ENCODE measurements at regions not wholly inside any gene's neighbourhood (a gene's known extent, or its start where the extent isn't known, plus 50 kb on each side); places are given as distances from the start of the nearest gene placed in this dataset.

GRCh38 chr22:26922806-26923205 lies 265.4 kb downstream of the MIAT start:
- Histone ChIP-seq H3K79me1 (ENCODE audit: insufficient read depth, low read depth, low read length, poor library complexity, severe bottlenecking) (no peaks in the 10 kb centered on the region), H3K4ac (ENCODE audit: low read depth, low read length) (no peak overlapping the region)
- peaks cover 36% of the 10 kb centered on the region for H3K27me3 Mint-ChIP-seq (ENCODE audit: low read depth)

More at GRCh38 chr22:26922806-26923205, 265.4 kb downstream of the MIAT start:
- H3K27ac ChIP-seq (ENCODE audit: insufficient read length, low read depth, low read length): no peak overlapping the region
- no peak overlapping the region for H3K23ac ChIP-seq (ENCODE audit: insufficient read length, low read depth, low read length)
- no peaks in the 10 kb centered on the region for H3K27me3 ChIP-seq (ENCODE audit: insufficient read depth, low read length)
- no peak overlapping the region for H3K14ac ChIP-seq (ENCODE audit: insufficient read depth, low read length)
- no peak overlapping the region for H2BK20ac ChIP-seq (ENCODE audit: low read depth, low read length, poor library complexity, severe bottlenecking)
- Mint-ChIP-seq H3K4me3 (peak overlapping the region in 1 of 2 experiments; percentile 8; a peak in 1 of 5 replicates), H3K27ac (no peak overlapping the region; a peak in 1 of 7 replicates), H3K36me3 (ENCODE audit: insufficient read depth in 1 of 3, low read depth in 3 of 3) (no peaks in the 10 kb centered on the region), H3K9me3 (no peaks in the 10 kb centered on the region; a peak in 1 of 5 replicates), H3K4me1 (peaks cover 13 to 16% of the 10 kb centered on the region in 2 experiments)
- DNase-seq: peak; percentile 75
- H2BK15ac ChIP-seq (ENCODE audit: low read depth, low read length): no peak overlapping the region
- H3T11ph ChIP-seq (ENCODE audit: low read length): no peak overlapping the region
- H4K8ac ChIP-seq (replicated peaks; ENCODE audit: insufficient read length, low read depth, low read length): no peak overlapping the region
- no peak overlapping the region for H2BK120ac ChIP-seq (ENCODE audit: low read depth, low read length, poor library complexity, severe bottlenecking)
- H3K56ac ChIP-seq (ENCODE audit: insufficient read length, low read depth, low read length): no peak overlapping the region
- no peak overlapping the region for H3K9ac ChIP-seq (ENCODE audit: extremely low read depth, insufficient read length, low read length)
- peaks cover 10% of the 10 kb centered on the region for H3K4me1 ChIP-seq (ENCODE audit: insufficient read depth, low read length)
- H2BK12ac ChIP-seq (ENCODE audit: insufficient read length, low read depth, low read length): no peak overlapping the region
- no peak overlapping the region for H4K5ac ChIP-seq (ENCODE audit: insufficient read length, low read depth, low read length)
- H3K4me2 ChIP-seq (ENCODE audit: insufficient read depth, insufficient read length, low read length): peak overlapping the region; percentile 32
- no peaks in the 10 kb centered on the region for H3K79me2 ChIP-seq (ENCODE audit: insufficient read depth, low read length)
- no peaks in the 10 kb centered on the region for H4K20me1 ChIP-seq (ENCODE audit: control insufficient read depth, insufficient read depth, insufficient read length)
- H3K18ac ChIP-seq (ENCODE audit: insufficient read length, low read depth, low read length): no peak overlapping the region
- no peak overlapping the region for H2AFZ ChIP-seq (ENCODE audit: low read length)
- H2AK5ac ChIP-seq (ENCODE audit: insufficient read length, low read length): no peak overlapping the region
- H3K9me3 ChIP-seq (ENCODE audit: control insufficient read depth, low read depth, low read length): no peaks in the 10 kb centered on the region
- H4K91ac ChIP-seq (ENCODE audit: insufficient read length, low read depth, low read length): no peak overlapping the region
- H3K23me2 ChIP-seq (ENCODE audit: insufficient read length, low read depth, low read length, poor library complexity, severe bottlenecking): no peaks in the 10 kb centered on the region
- no peak overlapping the region for H2BK5ac ChIP-seq (ENCODE audit: insufficient read length, low read length)
- no peak for TF ChIP-seq CTCF (conservative IDR thresholded peaks at IDR 0.05)
- WGBS (ENCODE audit: extremely low coverage, insufficient read length, low lambda C conversion rate): no CpG with 5 or more reads among the region's 5 CpGs
